ENCODE measurements at regions not wholly inside any gene's neighbourhood (a gene's known extent, or its start where the extent isn't known, plus 50 kb on each side); places are given as distances from the start of the nearest gene placed in this dataset.

DNA sequence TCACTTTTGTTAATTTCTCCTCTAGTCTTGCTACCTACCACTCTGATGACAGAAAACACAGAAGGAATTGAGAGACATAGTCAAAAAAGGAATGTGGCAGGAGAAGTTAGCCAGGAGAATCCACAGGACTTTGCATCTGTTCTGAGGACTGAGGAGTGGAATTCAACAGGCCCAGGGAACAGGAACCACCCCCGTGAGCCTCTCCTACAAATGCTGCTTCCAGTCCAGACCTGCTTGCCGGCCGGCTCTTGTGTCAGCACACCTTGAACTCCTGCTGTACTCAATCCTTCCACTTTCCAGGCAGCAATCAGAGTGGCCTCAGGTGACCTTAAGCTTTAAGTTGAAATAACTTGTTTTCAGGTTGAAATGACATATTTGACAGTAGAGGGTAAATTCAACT, 903.1 kb downstream of the BCL11B start:
- DNase-seq = no peak

DNA sequence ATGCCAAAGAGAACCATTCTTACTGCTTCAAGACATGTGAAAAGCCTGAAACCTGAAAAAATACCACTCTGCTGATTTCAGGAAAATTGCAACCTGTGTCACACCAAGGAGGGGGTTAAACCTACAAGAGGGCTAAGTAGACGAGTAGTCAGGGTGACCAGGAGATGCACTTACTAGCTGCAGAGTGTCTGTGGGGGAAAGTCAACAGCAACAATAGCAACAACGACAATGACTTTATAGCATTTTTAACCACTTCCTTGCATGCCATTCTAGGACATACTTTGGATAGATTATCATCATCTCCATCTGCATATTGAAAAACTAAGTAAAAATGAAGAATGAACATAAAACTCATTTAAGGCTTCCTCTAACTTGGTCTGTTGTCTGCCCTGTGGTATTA, 902.7 kb downstream of the BCL11B start:
- no peak for DNase-seq

DNA sequence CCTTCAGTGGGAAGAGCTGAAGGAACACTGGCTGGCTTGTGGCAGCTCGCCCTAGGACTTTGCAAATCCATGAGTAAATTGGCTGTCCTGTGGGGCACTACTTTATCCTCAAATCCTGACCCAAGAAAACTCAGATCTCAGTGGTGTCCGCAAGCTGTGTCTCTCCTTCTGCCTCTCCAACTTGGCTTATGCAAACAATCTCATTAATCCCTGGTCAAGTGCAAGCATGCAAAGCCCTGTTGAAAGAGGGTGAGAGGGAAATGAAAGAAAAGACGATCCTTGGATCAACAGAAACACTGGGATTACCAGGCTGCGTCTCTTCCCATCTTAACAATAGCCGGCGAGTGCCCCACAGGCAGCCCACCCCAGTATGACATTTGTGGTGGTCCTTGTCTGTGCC, 901.6 kb downstream of the BCL11B start:
- DNase-seq = no peak

DNA sequence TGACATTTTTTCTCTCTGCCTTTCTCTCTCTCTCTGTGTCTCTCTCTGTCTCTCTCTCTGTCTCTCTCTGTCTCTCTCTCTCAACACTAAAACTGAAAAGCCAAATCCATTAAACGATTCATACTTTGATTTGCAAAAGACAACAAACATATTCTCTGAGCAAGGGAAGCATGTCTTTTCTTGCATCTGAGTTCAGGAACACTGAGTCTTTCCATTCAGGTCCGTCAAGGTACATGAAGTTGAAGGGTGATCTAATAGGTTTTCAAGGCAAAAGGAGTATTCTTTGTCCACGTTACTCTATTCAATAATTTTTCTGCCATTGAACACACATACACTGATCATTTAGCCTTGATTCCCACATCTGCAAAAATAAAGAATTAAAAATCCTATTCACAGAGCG, 900.9 kb downstream of the BCL11B start:
- DNase-seq = no peak

DNA sequence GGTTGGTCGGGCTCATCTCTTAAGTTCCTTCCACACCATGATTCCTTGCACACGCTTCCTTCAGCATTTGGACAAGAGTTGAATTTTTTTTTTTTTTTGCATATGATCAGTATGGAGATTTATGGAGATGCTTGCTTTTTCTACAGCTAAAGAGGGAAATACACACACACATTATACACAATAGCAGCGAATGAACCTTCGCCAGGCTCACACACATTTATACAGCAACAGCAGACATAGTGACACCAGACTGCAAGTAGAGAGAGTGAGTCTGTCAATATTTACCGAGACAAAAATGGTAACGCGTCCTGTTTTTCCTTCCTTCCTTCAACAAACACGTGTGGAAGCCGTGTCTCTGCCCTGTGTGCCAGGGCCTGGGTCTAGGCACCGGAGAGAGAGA, 897.9 kb downstream of the BCL11B start:
- DNase-seq = no peak

DNA sequence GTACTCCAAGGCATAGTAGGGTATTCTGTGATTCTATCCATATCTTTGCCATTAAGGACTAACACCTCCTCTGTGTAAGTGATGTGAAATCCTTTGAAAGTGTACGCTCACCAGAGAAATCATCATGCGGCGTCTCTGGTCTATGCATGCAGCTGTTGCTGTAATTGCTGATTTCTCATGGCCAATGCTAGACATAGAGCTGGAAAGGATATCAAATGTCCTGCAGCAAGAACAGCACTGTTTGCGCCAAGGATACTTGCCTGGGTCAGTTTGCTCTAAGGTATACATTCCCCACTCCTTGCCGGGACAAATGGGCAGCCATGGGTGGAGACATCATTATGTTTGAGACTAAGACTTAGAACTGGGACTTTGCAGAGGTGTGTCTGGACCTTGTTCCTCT, 896.4 kb downstream of the BCL11B start:
- no peak for DNase-seq

DNA sequence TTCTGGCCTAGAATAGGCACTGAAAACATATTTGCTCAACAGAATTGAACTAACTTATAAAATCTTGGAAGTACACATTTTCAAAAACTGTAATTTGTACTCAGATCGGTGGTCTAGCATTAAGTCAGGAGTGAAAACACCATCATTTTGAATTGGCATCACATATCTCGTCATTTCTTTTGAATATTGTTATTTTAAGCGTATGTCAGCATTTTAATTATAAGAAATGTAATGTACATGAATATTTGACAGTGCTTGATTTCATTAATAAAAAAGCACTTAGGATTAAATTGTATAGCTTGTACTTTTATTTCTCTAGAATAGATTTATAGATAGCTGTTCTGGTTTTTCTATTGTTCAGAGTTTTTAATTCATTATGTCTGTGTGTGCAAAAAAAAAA, 892.2 kb downstream of the BCL11B start:
- no peak for DNase-seq

DNA sequence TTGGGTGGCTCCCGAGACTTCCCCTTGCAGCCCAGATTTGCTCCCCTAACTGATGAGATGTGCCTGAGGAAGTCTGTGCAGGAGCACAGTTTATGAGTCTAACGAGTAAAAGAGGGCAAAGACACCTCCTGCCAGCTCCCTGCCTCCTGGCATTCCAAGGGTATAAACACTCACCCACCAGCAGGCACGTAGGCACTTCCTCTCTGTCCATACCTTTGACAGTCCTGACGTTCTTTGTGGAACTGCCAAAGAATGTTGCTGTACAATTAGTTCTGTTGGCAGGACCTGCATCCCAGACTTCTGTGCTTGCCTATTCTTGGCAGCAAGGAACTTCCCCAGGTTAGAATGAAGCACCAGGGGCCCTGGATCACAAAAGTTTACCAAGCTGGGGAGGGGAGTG, 889.3 kb downstream of the BCL11B start:
- DNase-seq = no peak

DNA sequence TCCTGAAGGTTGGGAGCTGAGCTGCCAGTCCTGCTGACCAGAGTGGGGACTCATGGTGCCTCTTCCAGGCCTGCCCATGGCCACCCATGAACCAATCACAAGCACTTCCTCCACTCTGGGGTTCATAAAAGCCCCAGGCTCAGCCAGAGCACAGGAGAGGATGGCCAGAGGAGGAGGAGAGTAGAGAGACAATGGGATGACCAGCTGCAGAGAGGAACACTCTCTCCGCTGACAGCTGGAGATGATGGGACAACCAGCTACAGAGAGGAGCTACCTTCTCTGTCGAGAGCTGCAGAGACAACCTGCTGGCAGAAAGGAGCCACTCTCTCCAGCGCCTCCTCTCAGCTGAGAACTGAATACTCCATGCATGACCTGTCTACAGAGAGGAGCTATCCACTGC, 886.1 kb downstream of the BCL11B start:
- no peak for DNase-seq

DNA sequence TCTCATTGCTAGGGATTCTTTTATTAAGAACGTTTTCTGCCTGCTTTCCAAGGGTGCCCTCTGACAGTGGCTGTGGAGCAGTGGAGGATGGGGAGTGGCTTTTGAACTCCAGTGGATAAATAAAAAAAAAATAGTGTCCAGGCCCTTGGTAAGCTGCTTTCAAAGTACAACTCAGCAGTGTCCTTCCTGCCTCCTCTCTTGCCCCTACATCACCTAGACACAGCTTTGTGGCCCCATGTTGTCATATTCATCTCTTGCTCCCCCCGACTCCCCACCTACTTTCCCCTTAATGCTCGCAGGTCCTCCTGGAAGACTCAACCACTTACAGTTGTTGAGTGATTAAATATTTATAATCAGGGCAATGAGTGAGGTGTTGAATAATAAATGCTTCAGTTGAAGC, 880.9 kb downstream of the BCL11B start:
- no peak for DNase-seq

DNA sequence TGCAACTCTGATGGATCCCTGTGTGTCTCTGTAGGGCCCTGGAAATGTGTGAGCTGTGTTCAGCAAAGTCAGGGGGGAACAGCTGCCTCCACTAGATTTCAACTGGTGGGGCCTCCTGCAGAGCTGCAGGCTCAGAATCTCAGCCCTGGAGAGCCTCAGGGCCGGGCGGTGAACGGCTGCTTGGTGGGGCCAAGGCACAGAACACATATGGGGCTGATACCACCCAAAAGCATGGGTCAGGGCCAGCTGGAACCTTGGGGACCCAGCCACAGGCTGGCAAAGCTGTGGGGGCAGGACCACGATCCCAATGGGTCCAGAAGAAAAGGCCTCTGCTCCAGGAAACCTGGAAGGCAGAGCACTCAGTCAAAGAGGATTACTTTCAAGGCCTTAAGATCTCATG, 878.5 kb downstream of the BCL11B start:
- DNase-seq = no peak

DNA sequence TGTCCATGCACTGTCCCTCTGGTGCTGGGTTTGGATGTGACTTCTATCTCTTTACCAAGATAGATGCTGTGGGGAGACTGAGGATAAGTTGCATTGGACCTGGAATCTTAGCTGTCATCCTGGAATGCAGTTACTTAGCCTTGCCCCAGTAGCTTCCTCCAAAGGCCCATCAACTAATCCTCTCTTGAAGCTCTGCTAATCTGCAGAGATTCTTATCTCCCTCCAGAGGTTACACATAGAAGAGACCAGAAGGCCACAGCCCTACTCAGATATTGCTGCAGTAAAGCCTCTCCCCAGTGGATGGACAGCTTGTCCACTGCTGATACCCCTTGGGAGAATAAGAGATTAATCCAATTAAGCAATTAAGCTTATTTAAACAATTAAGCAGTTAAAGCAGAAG, 867.2 kb downstream of the BCL11B start:
- no peak for DNase-seq

DNA sequence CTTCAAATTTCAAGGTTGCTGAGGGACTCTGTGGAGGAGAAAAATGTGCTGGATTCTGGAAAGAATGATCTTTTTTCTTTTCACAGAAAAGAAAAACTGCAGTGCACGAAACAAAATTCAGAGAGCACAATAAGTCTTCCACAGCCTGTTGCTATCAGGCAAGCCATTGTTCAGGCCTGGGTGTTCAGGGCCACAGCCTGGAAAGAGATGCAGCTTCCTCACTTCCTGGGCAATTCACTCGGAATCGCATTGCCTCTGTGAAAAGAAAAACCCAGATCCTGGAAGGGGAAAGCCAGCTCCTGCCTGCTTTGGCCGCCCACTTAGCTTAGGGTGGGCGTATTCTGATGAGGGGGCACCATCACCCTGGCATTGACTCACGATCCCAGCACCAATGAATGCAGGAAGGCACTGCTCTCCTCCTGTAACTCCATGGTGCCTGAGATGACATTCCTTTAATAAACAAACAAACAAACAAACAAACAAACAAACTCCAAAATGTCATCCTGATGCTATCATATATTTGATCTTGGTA, 863.9 kb downstream of the BCL11B start:
- DNase-seq = no peak

DNA sequence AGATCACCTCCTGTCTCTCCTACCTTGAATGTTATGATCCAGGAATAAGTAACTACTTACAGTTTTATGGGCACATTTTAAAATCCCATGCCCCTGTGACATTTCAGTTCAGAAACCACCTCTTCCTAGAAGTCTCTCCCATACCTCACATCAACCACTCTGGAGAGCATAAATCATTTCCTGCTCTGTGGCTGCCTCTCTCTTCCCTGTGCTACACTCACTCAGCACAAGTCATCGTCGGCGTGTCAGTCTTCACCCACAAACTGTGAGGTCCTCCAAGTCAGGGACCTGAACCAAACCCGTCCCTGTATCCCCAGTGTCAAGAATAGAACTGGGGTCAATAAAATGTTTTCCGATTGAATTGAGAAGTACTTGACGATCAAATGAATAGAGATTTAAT, 863.3 kb downstream of the BCL11B start:
- no peak for DNase-seq

DNA sequence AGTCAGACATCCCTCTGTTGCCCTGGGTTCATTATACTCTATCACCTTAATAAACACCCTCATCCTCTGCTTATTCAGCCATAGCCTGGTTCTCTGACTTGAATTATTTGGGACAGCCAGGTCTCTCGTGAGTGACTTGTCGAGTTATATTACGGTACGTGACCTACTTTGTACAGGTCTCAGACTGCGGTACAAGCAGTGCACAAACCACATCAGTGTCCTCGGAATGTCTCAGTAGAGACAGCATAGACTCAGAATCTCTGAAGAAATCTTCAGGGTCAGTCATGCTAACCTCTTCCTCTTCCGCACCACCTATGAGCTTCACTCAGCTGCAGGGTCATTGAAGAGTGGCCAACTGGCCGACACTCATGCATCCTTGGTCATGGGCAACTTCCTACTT, 860.8 kb downstream of the BCL11B start:
- DNase-seq = no peak

DNA sequence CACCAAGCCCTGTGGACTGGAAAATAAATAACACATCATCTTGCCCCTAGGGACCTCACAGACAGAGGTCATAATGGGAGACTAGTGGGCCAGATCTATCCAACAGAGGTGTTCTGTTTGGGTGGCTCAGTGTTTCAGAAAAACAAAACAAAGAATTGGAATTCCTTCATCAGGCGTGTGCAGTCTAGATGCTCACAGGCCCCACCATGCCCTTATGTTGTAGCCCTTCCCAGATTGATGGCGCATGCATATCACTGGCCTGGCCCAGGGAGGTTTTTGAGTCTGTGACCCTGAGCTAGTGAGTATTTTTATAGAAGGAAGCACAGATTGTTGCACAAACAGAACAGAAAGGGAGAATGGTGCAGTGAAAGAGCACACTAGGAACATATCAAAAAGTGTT, 859.6 kb downstream of the BCL11B start:
- no peak for DNase-seq

DNA sequence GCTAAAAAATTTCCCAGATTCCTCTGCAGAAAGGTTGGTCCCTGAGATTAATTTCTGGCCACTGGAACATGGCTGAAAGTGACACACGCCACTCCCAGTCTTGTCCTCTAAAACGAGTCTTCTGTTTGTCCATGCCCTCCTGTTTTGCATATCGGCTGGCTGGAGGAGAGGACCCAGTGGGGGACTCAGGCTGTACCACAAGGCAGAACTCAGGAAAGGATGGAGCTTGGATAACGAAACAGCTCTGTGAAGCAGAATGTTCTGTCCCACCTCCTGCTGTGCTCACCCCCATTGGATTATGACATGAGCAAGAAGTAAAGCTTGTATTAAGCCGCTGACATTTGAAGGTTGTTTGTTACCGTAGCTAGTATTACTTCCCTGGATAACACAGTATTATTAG, 856.2 kb downstream of the BCL11B start:
- no peak for DNase-seq

DNA sequence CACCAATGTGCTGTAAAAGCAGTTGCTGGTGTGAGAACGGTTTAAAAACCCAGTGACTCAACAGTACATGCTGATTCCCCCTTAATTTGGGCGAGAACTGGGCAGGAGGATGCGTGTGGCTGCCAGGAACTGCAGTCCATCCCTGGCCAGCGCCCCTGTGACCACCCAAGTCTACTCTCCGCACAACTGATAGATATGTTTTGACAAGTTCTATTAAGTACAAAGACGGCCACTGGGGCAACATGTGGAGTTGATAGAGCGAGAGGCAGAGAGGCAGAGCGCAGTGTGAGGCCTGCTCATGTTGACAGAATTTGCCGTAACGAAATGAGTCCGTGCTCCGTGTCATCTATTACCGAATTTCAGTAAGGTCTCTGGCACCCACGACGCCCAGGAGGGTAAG, 855.0 kb downstream of the BCL11B start:
- no peak for DNase-seq

DNA sequence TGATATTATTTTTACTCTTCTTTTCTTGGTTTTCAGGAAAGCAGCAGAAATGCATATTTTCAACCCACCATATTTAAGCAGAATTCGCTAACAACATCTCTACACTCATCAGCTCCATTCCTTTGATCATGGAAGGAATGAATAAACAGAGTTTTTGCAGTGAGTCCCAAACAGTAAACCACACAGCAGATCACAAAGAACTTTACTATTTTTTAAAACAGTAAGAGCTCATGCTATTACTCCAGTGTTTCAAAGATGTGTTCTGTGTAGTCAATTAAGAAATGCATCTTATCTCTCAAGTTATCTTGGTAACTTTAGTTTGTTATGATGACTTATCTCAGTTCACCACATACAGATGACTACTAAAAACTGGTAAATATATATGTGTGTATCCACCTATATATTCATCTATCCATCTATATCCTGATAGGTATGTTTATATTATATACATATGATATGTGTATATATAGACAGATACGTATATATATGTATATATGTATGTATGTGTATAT, 843.5 kb downstream of the BCL11B start:
- DNase-seq = no peak

DNA sequence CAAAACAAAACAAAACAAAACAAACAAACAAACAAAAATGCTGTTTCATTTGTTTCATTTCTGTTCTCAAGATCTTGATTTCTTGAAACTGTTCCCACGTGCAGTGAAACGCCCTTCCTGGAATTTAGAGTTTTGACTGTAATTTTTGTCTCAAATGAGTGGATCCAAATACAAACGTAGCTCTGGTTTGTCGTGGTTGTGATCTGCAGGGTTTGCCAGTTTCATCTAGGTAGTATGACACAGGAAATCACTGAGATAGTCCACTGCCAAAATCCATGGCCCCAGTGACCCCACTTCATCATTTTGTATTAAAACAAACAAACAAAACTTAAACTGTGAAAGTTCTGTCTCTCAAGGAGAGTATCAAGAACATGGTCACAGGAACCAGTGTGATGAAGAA, 838.6 kb downstream of the BCL11B start:
- DNase-seq = no peak

DNA sequence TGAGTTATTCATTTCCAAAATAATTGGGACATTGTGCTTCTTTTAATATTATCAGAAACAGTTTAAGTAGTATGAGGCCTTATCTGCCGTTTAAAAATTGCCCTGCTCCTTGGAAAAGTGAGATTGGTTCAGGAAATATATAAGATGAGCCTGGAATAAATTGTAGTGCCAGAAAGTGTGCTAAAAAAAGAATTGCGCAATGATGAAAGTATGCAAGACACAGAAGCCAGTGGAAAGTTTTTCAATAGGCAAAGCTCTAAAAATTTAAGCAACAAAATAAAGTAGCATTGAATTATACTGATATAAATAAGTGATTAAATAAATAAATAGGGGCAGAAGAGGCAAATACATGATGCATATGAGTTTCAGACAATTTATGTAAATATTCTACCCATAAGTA, 834.9 kb downstream of the BCL11B start:
- DNase-seq = no peak

DNA sequence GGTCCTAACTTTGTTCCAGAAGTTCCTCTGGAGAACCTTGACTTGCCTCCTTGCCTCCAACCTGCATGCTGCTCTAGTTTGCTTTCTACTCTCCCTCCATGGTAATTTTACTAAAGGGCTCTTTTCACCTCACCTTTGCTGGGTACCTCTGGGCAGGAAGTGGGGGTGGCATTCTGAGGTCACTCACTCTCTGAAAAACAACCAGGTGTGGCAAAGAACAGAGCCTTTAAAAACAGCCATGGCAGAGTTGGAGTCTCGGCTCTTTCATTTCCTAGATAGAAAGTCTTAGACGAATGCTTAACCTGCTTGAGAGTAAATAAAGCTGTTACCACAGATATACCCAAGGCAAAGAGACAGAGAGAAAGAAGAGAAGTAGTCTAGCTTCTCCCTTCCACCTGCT, 827.9 kb downstream of the BCL11B start:
- no peak for DNase-seq

DNA sequence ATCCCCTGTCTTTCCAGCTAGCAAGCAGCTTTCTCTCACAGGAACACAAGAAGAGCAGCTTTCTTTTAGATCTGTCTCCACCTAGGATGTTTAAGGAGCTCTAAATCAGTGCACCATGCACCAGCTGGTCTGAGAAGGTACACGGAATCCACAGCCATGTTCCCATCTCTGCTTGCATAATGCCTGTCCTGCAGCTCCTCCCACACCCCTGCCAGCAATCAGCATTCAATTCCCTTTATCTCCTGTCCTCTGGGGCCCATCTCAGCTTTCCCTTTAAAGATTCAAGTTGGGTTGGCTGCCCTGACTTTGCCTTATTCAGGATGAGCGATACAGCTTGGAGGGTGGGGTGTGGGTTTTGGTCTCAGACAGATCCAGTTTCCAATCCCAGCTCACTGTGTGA, 826.3 kb downstream of the BCL11B start:
- DNase-seq = no peak

DNA sequence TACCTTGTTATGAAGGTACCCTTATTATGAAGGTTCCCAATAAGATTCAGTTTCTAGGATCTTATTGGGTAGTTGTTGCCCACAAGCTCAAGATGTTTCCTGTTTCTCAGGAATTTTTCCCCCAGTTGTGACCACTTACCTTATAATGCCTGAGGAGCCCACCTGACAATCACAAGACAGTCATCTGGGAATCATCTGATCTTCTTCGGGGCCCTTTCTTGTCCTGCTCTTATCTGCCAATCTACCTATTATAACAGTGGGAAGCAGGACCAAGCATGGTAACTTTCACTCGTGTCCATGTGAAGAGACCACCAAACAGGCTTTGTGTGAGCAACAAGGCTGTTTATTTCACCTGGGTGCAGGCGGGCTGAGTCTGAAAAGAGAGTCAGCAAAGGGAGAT, 825.5 kb downstream of the BCL11B start:
- DNase-seq = no peak

DNA sequence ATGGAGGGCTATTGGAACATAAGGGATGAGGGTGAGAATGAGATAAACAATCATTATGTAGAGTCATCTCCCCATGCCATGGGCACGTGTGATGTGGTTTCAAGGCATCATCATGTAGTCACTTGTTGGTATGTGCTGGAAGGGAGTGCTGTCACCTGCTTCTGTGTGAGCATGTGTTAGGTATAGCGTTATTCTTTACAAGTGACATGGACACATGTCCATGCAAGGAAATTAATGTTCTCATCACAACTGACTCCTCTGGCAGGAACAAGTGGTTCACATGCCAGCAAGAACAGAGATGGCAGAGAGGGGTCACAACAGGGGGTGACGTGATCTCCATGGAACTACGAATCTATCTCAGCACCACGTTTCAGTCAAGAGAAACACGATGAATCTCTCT, 815.8 kb downstream of the BCL11B start:
- DNase-seq = no peak

DNA sequence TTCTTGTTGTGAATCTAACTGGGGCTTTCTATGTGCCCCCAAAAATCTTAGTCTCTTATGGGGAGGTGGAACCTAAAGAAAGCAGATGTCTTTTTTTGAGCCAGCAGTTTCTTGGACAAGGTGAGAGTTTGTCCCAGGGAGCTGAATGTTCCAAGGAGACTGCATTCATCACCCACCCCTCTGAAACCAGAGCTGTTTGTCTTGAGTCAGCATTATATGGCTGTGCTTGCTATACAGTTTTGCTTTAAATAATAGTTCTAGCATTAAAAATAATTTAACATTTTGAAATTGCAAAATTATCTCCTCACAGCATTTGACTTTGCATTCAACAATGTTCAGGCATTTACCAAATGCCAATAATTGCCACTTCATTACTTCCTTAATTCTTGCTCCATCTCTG, 813.3 kb downstream of the BCL11B start:
- DNase-seq = no peak
